T-helper 17 cell (primary cell): ENCODE measurements at regions not wholly inside any gene's neighbourhood (a gene's known extent, or its start where the extent isn't known, plus 50 kb on each side); places are given as distances from the start of the nearest gene placed in this dataset.

Experiments
- ATAC-seq: fragments of 150-1000 bp; cut with Tn5 transposase; 2 replicates; pipeline ENCODE4 v1.10.0; 2021; ENCODE audit warnings: mild to moderate bottlenecking, moderate library complexity
- DNase-seq, 3 donors: peaks; one replicate each; pipeline versions ENCODE4 v3.0.0 to v3.0.0-alpha.2; 2020 to 2021
- H3K9me3 ChIP-seq: one replicate; pipeline ENCODE4 v1.7.0; 2013; ENCODE audit warnings: low read length, mild to moderate bottlenecking; ENCODE audit not compliant: control insufficient read depth, poor library complexity, severe bottlenecking
- H3K27ac Mint-ChIP-seq: one replicate; pipeline ENCODE4 v1.8.0; 2022; ENCODE audit warnings: mild to moderate bottlenecking, moderate library complexity, mixed read lengths
- H3K27me3 Mint-ChIP-seq: one replicate; pipeline ENCODE4 v1.8.0; 2022; ENCODE audit warnings: mixed read lengths
- H3K36me3 Mint-ChIP-seq: one replicate; pipeline ENCODE4 v1.8.0; 2022; ENCODE audit warnings: low read depth, mixed read lengths
- H3K4me1 Mint-ChIP-seq: one replicate; pipeline ENCODE4 v1.8.0; 2022; ENCODE audit warnings: mild to moderate bottlenecking, mixed read lengths
- H3K4me3 Mint-ChIP-seq: one replicate; pipeline ENCODE4 v1.8.0; 2022; ENCODE audit warnings: mild to moderate bottlenecking, moderate library complexity, mixed read lengths

GRCh38 chr1:208437401-208437800 lies 193.2 kb upstream of the PLXNA2 start:
- ATAC-seq (no peak), DNase-seq (no peak)
- H3K27ac Mint-ChIP-seq = no peak overlapping the region
- H3K27me3 Mint-ChIP-seq = no peaks in the 10 kb centered on the region
- no peaks in the 10 kb centered on the region for H3K9me3 ChIP-seq
- H3K36me3 Mint-ChIP-seq = no peaks in the 10 kb centered on the region
- no peaks in the 10 kb centered on the region for H3K4me1 Mint-ChIP-seq
- no peak overlapping the region for H3K4me3 Mint-ChIP-seq

- H3K27me3 Mint-ChIP-seq = no peaks in the 10 kb centered on the region
- H3K4me1 Mint-ChIP-seq = no peaks in the 10 kb centered on the region
- H3K9me3 ChIP-seq = no peaks in the 10 kb centered on the region
- no peak overlapping the region for H3K4me3 Mint-ChIP-seq
- DNase-seq (no peak), ATAC-seq (no peak)
- H3K36me3 Mint-ChIP-seq = no peaks in the 10 kb centered on the region
- no peak overlapping the region for H3K27ac Mint-ChIP-seq
Measured at GRCh38 chr1:208438112-208438699, 194.0 kb upstream of the PLXNA2 start.

GRCh38 chr1:208445758-208446203 lies 201.6 kb upstream of the PLXNA2 start:
- DNase-seq = no peak
- no peak overlapping the region for H3K4me3 Mint-ChIP-seq
- H3K9me3 ChIP-seq = no peaks in the 10 kb centered on the region
- H3K36me3 Mint-ChIP-seq = no peaks in the 10 kb centered on the region
- H3K4me1 Mint-ChIP-seq = no peaks in the 10 kb centered on the region
- H3K27me3 Mint-ChIP-seq = peaks cover 14% of the 10 kb centered on the region
- no peak for ATAC-seq
- no peak overlapping the region for H3K27ac Mint-ChIP-seq

GRCh38 chr1:208446271-208446691 lies 202.1 kb upstream of the PLXNA2 start:
- H3K27me3 Mint-ChIP-seq = peaks cover 14% of the 10 kb centered on the region
- no peaks in the 10 kb centered on the region for H3K4me1 Mint-ChIP-seq
- no peak for DNase-seq
- no peaks in the 10 kb centered on the region for H3K36me3 Mint-ChIP-seq
- H3K4me3 Mint-ChIP-seq = no peak overlapping the region
- ATAC-seq = no peak
- no peaks in the 10 kb centered on the region for H3K9me3 ChIP-seq
- no peak overlapping the region for H3K27ac Mint-ChIP-seq

- Mint-ChIP-seq H3K36me3 (peaks cover 2% of the 10 kb centered on the region), H3K4me1 (no peaks in the 10 kb centered on the region), H3K27ac (no peak overlapping the region), H3K27me3 (peaks cover 20% of the 10 kb centered on the region), H3K4me3 (no peak overlapping the region)
- DNase-seq = no peak
- H3K9me3 ChIP-seq = no peaks in the 10 kb centered on the region
- ATAC-seq = no peak
Measured at GRCh38 chr1:208448425-208448824, 204.2 kb upstream of the PLXNA2 start.

- Mint-ChIP-seq H3K27me3 (peaks cover 21% of the 10 kb centered on the region), H3K36me3 (peaks cover 2% of the 10 kb centered on the region)
- ATAC-seq = no peak
Measured at GRCh38 chr1:208449951-208450350, 205.8 kb upstream of the PLXNA2 start.

GRCh38 chr1:208450958-208451357 lies 206.8 kb upstream of the PLXNA2 start:
- DNase-seq = no peak
- Mint-ChIP-seq H3K36me3 (peaks cover 2% of the 10 kb centered on the region), H3K4me1 (no peaks in the 10 kb centered on the region), H3K27ac (no peak overlapping the region), H3K27me3 (peaks cover 21% of the 10 kb centered on the region), H3K4me3 (no peak overlapping the region)
- no peaks in the 10 kb centered on the region for H3K9me3 ChIP-seq
- ATAC-seq = no peak

More at GRCh38 chr1:208449951-208450350, 205.8 kb upstream of the PLXNA2 start:
- H3K9me3 ChIP-seq = no peaks in the 10 kb centered on the region
- no peak overlapping the region for H3K27ac Mint-ChIP-seq
- DNase-seq = no peak
- no peaks in the 10 kb centered on the region for H3K4me1 Mint-ChIP-seq
- no peak overlapping the region for H3K4me3 Mint-ChIP-seq

- no peak overlapping the region for H3K27ac Mint-ChIP-seq
Measured at GRCh38 chr1:208455821-208456220, 211.6 kb upstream of the PLXNA2 start.

GRCh38 chr1:208456487-208456886 lies 212.3 kb upstream of the PLXNA2 start:
- H3K4me1 Mint-ChIP-seq = no peaks in the 10 kb centered on the region
- H3K36me3 Mint-ChIP-seq = peaks cover 2% of the 10 kb centered on the region
- DNase-seq (no peak), ATAC-seq (no peak)
- no peak overlapping the region for H3K27ac Mint-ChIP-seq
- no peak overlapping the region for H3K4me3 Mint-ChIP-seq
- no peaks in the 10 kb centered on the region for H3K9me3 ChIP-seq
- peaks cover 15% of the 10 kb centered on the region for H3K27me3 Mint-ChIP-seq

More at GRCh38 chr1:208455821-208456220, 211.6 kb upstream of the PLXNA2 start:
- H3K36me3 Mint-ChIP-seq = peaks cover 2% of the 10 kb centered on the region
- no peak overlapping the region for H3K4me3 Mint-ChIP-seq
- no peaks in the 10 kb centered on the region for H3K4me1 Mint-ChIP-seq
- ATAC-seq (no peak), DNase-seq (no peak)
- no peaks in the 10 kb centered on the region for H3K9me3 ChIP-seq
- H3K27me3 Mint-ChIP-seq = peaks cover 9% of the 10 kb centered on the region

GRCh38 chr1:208460823-208461222 lies 216.6 kb upstream of the PLXNA2 start:
- H3K4me3 Mint-ChIP-seq = no peak overlapping the region
- no peak overlapping the region for H3K27ac Mint-ChIP-seq

GRCh38 chr1:208461680-208462079 lies 217.5 kb upstream of the PLXNA2 start:
- no peak for DNase-seq
- H3K4me3 Mint-ChIP-seq = no peak overlapping the region
- no peaks in the 10 kb centered on the region for H3K4me1 Mint-ChIP-seq
- H3K9me3 ChIP-seq = no peaks in the 10 kb centered on the region
- no peaks in the 10 kb centered on the region for H3K36me3 Mint-ChIP-seq
- no peak for ATAC-seq
- H3K27ac Mint-ChIP-seq = no peak overlapping the region
- H3K27me3 Mint-ChIP-seq = peaks cover 10% of the 10 kb centered on the region

More at GRCh38 chr1:208460823-208461222, 216.6 kb upstream of the PLXNA2 start:
- H3K27me3 Mint-ChIP-seq = peaks cover 10% of the 10 kb centered on the region
- no peaks in the 10 kb centered on the region for H3K9me3 ChIP-seq
- DNase-seq (no peak), ATAC-seq (no peak)
- H3K4me1 Mint-ChIP-seq = no peaks in the 10 kb centered on the region
- H3K36me3 Mint-ChIP-seq = no peaks in the 10 kb centered on the region

GRCh38 chr1:208462761-208463160 lies 218.6 kb upstream of the PLXNA2 start:
- Mint-ChIP-seq H3K27me3 (peaks cover 19% of the 10 kb centered on the region), H3K4me1 (no peaks in the 10 kb centered on the region), H3K4me3 (no peak overlapping the region), H3K36me3 (no peaks in the 10 kb centered on the region), H3K27ac (no peak overlapping the region)
- no peaks in the 10 kb centered on the region for H3K9me3 ChIP-seq
- DNase-seq (no peak), ATAC-seq (no peak)

- Mint-ChIP-seq H3K4me3 (no peak overlapping the region), H3K36me3 (no peaks in the 10 kb centered on the region), H3K4me1 (no peaks in the 10 kb centered on the region), H3K27ac (no peak overlapping the region), H3K27me3 (peaks cover 33% of the 10 kb centered on the region)
- H3K9me3 ChIP-seq = no peaks in the 10 kb centered on the region
- DNase-seq = no peak
- ATAC-seq = no peak
Measured at GRCh38 chr1:208465266-208465665, 221.1 kb upstream of the PLXNA2 start.

- no peak overlapping the region for H3K4me3 Mint-ChIP-seq
- ATAC-seq (no peak), DNase-seq (no peak)
- no peaks in the 10 kb centered on the region for H3K4me1 Mint-ChIP-seq
- no peaks in the 10 kb centered on the region for H3K36me3 Mint-ChIP-seq
- no peaks in the 10 kb centered on the region for H3K9me3 ChIP-seq
- H3K27me3 Mint-ChIP-seq = peaks cover 32% of the 10 kb centered on the region
- no peak overlapping the region for H3K27ac Mint-ChIP-seq
Measured at GRCh38 chr1:208465786-208466590, 221.8 kb upstream of the PLXNA2 start.
